ENCODE measurements at regions not wholly inside any gene's neighbourhood (a gene's known extent, or its start where the extent isn't known, plus 50 kb on each side); places are given as distances from the start of the nearest gene placed in this dataset.

- no peak for TF ChIP-seq CTCF (IDR thresholded peaks at IDR 0.05)
- no peak for TF ChIP-seq POLR2AphosphoS5 (IDR thresholded peaks at IDR 0.05)
Observed at GRCh38 chrY:8741343-8742069, 595.8 kb upstream of the TSPY4 start.
